Activated effector memory CD4-positive, alpha-beta T cell treated with anti-CD3 and anti-CD28 coated beads, Interleukin-2, amount 50 U/mL, for 16 hours (primary cell): ENCODE measurements at regions not wholly inside any gene's neighbourhood (a gene's known extent, or its start where the extent isn't known, plus 50 kb on each side); places are given as distances from the start of the nearest gene placed in this dataset.
"Not testable (repeated sequence)": the region's sequence is repeated elsewhere in the genome, so short reads cannot be mapped to it uniquely, and the experiment has no call there.

Experiments used
- DNase-seq: peaks from one replicate; pipeline ENCODE4 v3.0.0-alpha.2; 2020

DNA sequence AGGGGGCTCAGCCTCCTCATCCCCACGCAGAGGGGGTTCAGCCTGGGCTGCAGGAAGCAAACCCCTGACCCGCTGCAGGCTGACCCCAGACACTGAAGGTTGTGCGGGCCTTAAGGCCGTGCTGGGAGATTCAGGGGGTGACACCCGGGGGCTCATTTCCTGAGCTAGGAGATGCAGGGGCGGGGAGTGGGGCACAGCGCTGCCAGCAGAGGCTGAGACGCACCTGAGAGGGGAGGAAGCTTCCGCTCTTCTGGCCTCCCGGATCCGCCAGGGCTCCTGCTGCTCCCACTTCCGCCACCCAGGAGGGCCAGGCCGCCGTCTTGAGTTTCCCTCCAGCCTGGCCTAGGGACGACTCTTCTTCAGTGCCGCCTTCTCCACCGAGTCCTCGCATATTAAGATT, 173.2 kb upstream of the FOXF1 start:
- no peak for DNase-seq

GRCh38 chr16:86337581-86338402, 172.5 kb upstream of the FOXF1 start:
- DNase-seq, result no peak

- DNase-seq, result no peak
Measured at GRCh38 chr16:86338403-86339115, 171.8 kb upstream of the FOXF1 start.

- DNase-seq, result no peak
Measured at GRCh38 chr16:86342161-86342834, 168.0 kb upstream of the FOXF1 start.

- DNase-seq, result no peak
Measured at GRCh38 chr16:86343027-86343795, 167.1 kb upstream of the FOXF1 start.

GRCh38 chr16:86343796-86344585, 166.3 kb upstream of the FOXF1 start:
- DNase-seq, result no peak

DNA sequence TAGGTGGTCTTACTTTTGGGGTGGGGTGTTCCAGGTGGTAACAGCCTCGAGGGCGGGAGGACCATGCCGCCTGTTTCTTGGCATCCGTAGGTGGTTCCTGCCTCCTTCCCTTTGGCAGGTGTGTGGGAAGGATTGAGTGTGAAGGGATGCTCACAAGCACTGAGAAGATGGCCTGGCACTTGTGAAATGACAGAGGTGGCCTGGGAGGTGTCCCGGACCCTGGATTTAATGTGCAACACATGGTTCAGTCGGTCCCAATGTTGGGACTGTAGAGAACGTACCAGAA, 165.8 kb upstream of the FOXF1 start:
- DNase-seq, result no peak

GRCh38 chr16:86344881-86345280, 165.4 kb upstream of the FOXF1 start:
- DNase-seq, result no peak

DNA sequence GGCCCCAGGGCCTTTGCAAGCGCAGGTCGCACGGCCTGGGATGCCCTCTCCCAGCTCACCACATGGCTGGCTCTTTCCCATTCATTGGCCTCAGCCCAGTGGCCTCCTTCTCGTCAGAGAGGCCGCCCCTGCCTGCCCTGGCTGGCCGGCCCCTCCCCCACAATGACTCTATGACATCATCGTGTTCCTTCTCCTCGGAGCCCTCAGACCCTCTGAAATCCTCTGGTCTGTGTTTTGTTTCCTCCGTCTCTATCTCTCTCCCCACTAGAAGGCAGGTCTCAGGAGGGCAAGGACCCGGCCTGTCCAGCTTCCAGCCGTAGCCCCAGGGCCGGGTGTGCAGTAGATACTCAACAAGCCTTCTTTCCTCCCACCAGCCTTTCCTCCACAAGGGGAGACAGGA, 164.8 kb upstream of the FOXF1 start:
- DNase-seq, result no peak

GRCh38 chr16:86346034-86346433, 164.3 kb upstream of the FOXF1 start:
- DNase-seq, result no peak

DNA sequence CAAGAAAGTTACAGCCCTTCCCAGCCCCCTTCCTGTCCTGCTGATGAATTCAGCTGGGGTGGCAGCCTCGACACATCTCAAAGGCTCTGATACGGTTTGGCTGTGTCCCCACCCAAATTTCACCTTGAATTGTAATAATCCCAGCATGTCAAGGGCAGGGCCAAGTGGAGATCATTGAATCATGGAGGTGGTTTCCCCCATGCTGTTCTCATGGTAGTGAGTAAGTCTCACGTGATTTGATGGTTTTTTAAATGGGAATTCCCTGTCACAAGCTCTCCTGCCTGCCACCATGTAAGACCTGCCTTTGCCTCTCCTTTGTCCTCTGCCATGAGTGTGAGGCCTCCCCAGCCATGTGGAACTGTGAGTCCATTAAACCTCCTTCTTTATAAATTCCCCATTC, 163.2 kb upstream of the FOXF1 start:
- DNase-seq, result no peak

- DNase-seq, result no peak
Measured at GRCh38 chr16:86347916-86348555, 162.3 kb upstream of the FOXF1 start.

DNA sequence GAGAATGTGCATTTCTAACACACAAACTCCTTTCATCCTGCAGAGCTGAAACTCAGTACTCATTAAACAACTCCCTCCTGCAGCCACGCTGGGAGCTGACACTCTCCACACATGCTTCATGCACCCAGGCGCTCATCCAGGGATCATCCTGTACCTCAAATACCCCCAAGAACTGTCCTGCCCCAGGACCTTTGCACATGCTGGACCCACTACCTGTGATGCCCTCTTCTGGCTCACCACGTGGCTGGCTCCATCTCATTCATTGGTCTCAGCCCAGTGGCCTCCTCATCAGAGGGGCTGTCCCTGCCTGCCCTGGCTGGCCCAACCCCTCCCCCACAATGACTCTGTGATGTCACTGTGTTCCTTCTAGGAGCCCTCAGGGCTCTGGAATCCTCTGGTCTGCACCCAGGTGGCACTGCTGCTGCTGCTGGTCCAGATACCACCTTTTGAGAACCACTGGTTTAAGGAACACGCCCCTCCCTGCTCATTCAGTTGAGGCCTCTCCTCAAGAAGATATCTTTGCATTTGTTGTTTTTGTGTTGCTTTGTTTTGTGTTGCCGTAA, 160.9 kb upstream of the FOXF1 start:
- no peak for DNase-seq

- DNase-seq, result no peak
Measured at GRCh38 chr16:86350289-86350688, 160.0 kb upstream of the FOXF1 start.

- DNase-seq, result no peak
Measured at GRCh38 chr16:86351041-86351784, 159.1 kb upstream of the FOXF1 start.

GRCh38 chr16:86351785-86352139, 158.6 kb upstream of the FOXF1 start:
- DNase-seq, result not testable (repeated sequence)

- DNase-seq, result no peak
Measured at GRCh38 chr16:86353148-86353547, 157.2 kb upstream of the FOXF1 start.

DNA sequence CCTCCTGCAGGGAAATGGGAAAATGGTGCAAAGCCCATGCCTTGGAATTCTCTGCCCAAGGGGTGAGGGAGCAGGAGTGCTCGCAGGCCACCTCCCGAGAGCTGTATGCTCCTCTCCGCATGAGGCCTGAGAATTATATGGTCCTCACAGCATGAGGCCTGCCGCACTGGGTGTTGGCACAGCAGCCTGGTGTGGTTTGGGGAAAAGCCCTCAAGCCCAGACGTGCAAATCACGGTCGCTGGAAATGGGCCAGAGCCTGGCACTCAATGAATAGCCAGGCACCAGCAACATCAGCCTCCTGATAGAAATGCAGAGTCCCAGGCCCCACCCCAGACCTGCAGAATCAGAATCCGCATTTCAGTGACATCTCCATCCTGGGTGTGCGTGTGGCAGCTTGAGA, 156.4 kb upstream of the FOXF1 start:
- no peak for DNase-seq

- DNase-seq, result no peak
Measured at GRCh38 chr16:86354641-86355513, 155.4 kb upstream of the FOXF1 start.

GRCh38 chr16:86355531-86355930, 154.8 kb upstream of the FOXF1 start:
- DNase-seq, result no peak
